Esophagus squamous epithelium (tissue), 5 donors: ENCODE measurements at regions not wholly inside any gene's neighbourhood (a gene's known extent, or its start where the extent isn't known, plus 50 kb on each side); places are given as distances from the start of the nearest gene placed in this dataset.

Source experiments
- DNase-seq: peaks from one replicate; lab custom pipeline; 2025; lab: John Stamatoyannopoulos, UW
- H3K27ac ChIP-seq, 4 donors: fragments of 200-600 bp; sonication (generic); one replicate each; pipeline ENCODE4 v1.5.1; 2016 to 2019; ENCODE audit warnings: mild to moderate bottlenecking in 1 of 4
- H3K27me3 ChIP-seq, 4 donors: fragments of 200-600 bp; sonication (generic); 1 replicate in 3 of 4; 2 replicates in 1 of 4; pipeline versions ENCODE4 v1.5.1 to v1.6.0; 2017 to 2021; ENCODE audit warnings: antibody characterized with exemption in 1 of 4
- H3K36me3 ChIP-seq, 3 donors: fragments of 200-600 bp; sonication (generic); one replicate each; pipeline ENCODE4 v1.5.1; 2016 to 2019
- H3K4me1 ChIP-seq, 3 donors: fragments of 200-600 bp; sonication (generic); one replicate each; pipeline ENCODE4 v1.5.1; 2017 to 2019
- H3K4me3 ChIP-seq, 4 donors: fragments of 200-600 bp; sonication (generic); 1 replicate in 3 of 4; 2 replicates in 1 of 4; pipeline ENCODE4 v1.5.1; 2016 to 2019; ENCODE audit warnings: mild to moderate bottlenecking in 2 of 4, moderate library complexity in 1 of 4
- H3K9me3 ChIP-seq, 3 donors: fragments of 200-600 bp; sonication (generic); one replicate each; pipeline ENCODE4 v1.5.1; 2016 to 2019
- CTCF ChIP-seq, 6 experiments: fragments of 450-650 bp in 4 of 6; fragments of 200-600 bp in 2 of 6; sonication (generic) in 2 of 6; IDR thresholded peaks; one replicate each; pipeline ENCODE4 v1.5.1; 2016 to 2019; ENCODE audit warnings: antibody characterized with exemption in 6 of 6, mild to moderate bottlenecking in 4 of 6, moderate library complexity in 4 of 6
- POLR2A ChIP-seq, 4 donors: fragments of 450-650 bp; IDR thresholded peaks; one replicate each; pipeline ENCODE4 v1.6.1; 2017; ENCODE audit warnings: antibody characterized with exemption in 4 of 4, mild to moderate bottlenecking in 4 of 4, moderate library complexity in 3 of 4
- WGBS, 2 donors: methylation state at CpG; one replicate each; pipeline ENCODE4 v1.1.5; 2018; 5-methylcytosine and 5-hydroxymethylcytosine counted together
- intact Hi-C: fragments of 100-400 bp; cut with DNase I; formaldehyde crosslinking; loops from one replicate; pipeline ENCODE4 v1.15.0; 2022
- donor health status: DM: yes; HTN: yes; CAD: no.

GRCh38 chr4:177596991-177597390 lies 154.8 kb upstream of the AGA start:
- no peaks in the 10 kb centered on the region for H3K36me3 ChIP-seq
- 92 to 94% methylated on average over 7 of the region's 7 CpGs for WGBS, 2 donors

GRCh38 chr4:177605252-177605651 lies 163.0 kb upstream of the AGA start:
- Histone ChIP-seq H3K27me3 (no peaks in the 10 kb centered on the region), H3K36me3 (no peaks in the 10 kb centered on the region), H3K4me3 (no peak overlapping the region), H3K27ac (no peak overlapping the region), H3K9me3 (no peaks in the 10 kb centered on the region), H3K4me1 (no peaks in the 10 kb centered on the region)
- no peak for DNase-seq
- intact Hi-C loops, result no loop called here
- TF ChIP-seq CTCF (IDR thresholded peaks at IDR 0.05) (no peak), POLR2A (IDR thresholded peaks at IDR 0.05) (no peak)
- 30 to 56% methylated on average over 1 of the region's 1 CpG for WGBS, 2 donors

More at GRCh38 chr4:177596991-177597390, 154.8 kb upstream of the AGA start:
- H3K27ac ChIP-seq, result no peak overlapping the region
- peaks cover 0 to 11% (median 4%) of the 10 kb centered on the region in 3 donors for H3K4me1 ChIP-seq
- intact Hi-C loops, result no loop called here
- DNase-seq, result no peak
- no peaks in the 10 kb centered on the region for H3K9me3 ChIP-seq
- no peaks in the 10 kb centered on the region for H3K27me3 ChIP-seq
- H3K4me3 ChIP-seq, result no peak overlapping the region
- TF ChIP-seq CTCF (IDR thresholded peaks at IDR 0.05) (no peak), POLR2A (IDR thresholded peaks at IDR 0.05) (no peak)

GRCh38 chr4:177607111-177607573 lies 164.9 kb upstream of the AGA start:
- no peak for DNase-seq
- intact Hi-C loops, result no loop called here
- no peak for TF ChIP-seq POLR2A (IDR thresholded peaks at IDR 0.05)
- no peak for TF ChIP-seq CTCF (IDR thresholded peaks at IDR 0.05)

DNA sequence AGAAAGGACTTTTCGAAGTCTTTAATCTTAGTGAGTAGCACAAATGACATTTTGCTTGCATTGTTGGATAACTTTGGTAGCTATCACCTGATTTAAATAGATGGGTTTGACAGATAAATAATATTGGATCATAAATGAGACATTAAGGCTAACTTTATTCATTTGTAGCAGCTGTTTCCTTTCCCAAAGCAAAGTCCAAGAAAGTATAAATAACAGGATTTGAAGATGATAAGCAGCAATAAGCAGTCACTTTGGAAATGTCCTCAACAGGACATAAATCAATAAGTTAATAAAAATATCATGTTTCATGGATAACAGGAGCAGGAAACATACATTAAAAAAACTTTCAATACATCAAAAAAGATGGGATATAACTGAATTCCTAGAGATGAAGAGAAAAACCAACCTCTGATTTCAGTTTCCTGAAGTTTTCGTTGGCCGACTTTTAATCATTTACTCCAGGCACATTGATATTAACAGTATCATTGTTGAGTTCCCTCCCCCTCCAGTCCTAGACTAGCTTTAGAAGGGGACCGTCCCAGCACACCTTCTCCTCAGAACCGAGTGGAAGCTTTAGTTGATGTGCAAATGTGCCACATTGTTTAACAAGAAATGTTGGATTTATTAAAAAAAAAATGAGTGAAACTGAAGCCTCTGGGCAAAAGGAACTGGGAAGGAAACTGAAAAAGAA lies 169.9 kb upstream of the AGA start:
- TF ChIP-seq POLR2A (IDR thresholded peaks at IDR 0.05) (no peak), CTCF (IDR thresholded peaks at IDR 0.05) (no peak)
- H3K4me3 ChIP-seq, result no peak overlapping the region
- no peaks in the 10 kb centered on the region for H3K4me1 ChIP-seq
- H3K27me3 ChIP-seq, result no peaks in the 10 kb centered on the region
- 46% methylated on average over 5 of the region's 5 CpGs for WGBS, 2 donors
- intact Hi-C loops, result no loop called here
- H3K27ac ChIP-seq, result no peak overlapping the region
- DNase-seq, result no peak
- no peaks in the 10 kb centered on the region for H3K36me3 ChIP-seq
- H3K9me3 ChIP-seq, result no peaks in the 10 kb centered on the region

More at GRCh38 chr4:177607111-177607573, 164.9 kb upstream of the AGA start:
- H3K4me1 ChIP-seq, result no peaks in the 10 kb centered on the region
- H3K9me3 ChIP-seq, result no peaks in the 10 kb centered on the region
- H3K36me3 ChIP-seq, result no peaks in the 10 kb centered on the region
- H3K27ac ChIP-seq, result no peak overlapping the region
- WGBS, 2 donors, result 100% methylated on average over 3 to 5 of the region's 28 CpGs
- H3K27me3 ChIP-seq, result no peaks in the 10 kb centered on the region
- no peak overlapping the region for H3K4me3 ChIP-seq

DNA sequence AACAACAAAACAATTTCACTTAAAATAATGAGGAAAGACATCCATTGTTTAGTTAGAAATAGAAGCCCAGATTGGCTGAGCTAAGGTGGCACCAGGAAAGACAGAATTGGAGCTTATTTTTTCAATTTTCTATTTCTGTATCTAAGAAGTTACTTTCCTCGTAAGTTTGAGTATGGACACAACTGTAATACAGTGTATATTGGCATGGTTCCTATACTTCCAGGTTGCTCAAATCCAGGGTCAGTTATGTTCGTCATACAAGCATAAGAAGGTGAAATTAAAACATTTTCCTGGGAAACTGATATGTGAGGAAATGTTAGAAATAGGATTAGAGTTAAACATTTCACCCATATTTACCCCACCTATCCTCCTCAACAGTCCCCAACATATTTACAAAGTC lies 170.4 kb upstream of the AGA start:
- H3K4me3 ChIP-seq, result no peak overlapping the region
- intact Hi-C loops, result no loop called here
- WGBS, 2 donors, result 58 to 59% methylated on average over 2 of the region's 2 CpGs
- no peak for DNase-seq
- no peak overlapping the region for H3K27ac ChIP-seq
- H3K9me3 ChIP-seq, result no peaks in the 10 kb centered on the region
- no peaks in the 10 kb centered on the region for H3K36me3 ChIP-seq
- no peak for TF ChIP-seq POLR2A (IDR thresholded peaks at IDR 0.05)
- TF ChIP-seq CTCF (IDR thresholded peaks at IDR 0.05), result no peak
- H3K27me3 ChIP-seq, result no peaks in the 10 kb centered on the region
- no peaks in the 10 kb centered on the region for H3K4me1 ChIP-seq
